ENCODE measurements at regions not wholly inside any gene's neighbourhood (a gene's known extent, or its start where the extent isn't known, plus 50 kb on each side); places are given as distances from the start of the nearest gene placed in this dataset.
"Not testable (repeated sequence)": the region's sequence is repeated elsewhere in the genome, so short reads cannot be mapped to it uniquely, and the experiment has no call there.

- no peaks in the 10 kb centered on the region for H3K27me3 Mint-ChIP-seq
- peak; percentile 23 for TF ChIP-seq CTCF (IDR thresholded peaks at IDR 0.05; ENCODE audit: unreplicated experiment)
- no peak overlapping the region for H3K4me3 Mint-ChIP-seq (ENCODE audit: low read depth)
- H3K9me3 Mint-ChIP-seq (ENCODE audit: low read depth), result peaks cover 20% of the 10 kb centered on the region
- H3K4me1 Mint-ChIP-seq (ENCODE audit: low read depth), result peaks cover under 1% of the 10 kb centered on the region
- DNase-seq (ENCODE audit: low spot score, unreplicated experiment), result no peak
- no peak overlapping the region for H3K27ac Mint-ChIP-seq
- no peaks in the 10 kb centered on the region for H3K36me3 Mint-ChIP-seq (ENCODE audit: insufficient read depth)
Observed at GRCh38 chr18:68172842-68173549, 541.9 kb downstream of the TMX3 start.

DNA sequence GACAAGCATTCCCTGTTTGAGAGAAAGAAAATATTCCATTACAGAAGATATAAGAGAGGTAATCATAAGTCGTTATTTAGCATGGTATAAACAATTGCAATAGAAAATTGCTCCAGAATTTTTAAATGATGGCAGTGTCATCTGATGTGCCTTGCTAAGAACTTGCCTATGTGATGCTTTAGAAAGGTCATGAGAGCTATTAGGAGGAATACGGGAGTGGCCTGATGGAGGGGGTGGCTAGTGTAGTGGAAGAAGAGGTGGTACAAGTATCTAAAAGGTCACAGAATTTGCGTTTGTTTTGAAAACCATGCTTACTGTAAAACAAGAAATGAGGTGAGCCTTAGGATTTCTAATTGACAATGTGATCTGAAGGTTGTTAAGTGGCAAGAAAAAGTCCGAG, 550.0 kb downstream of the TMX3 start:
- Mint-ChIP-seq H3K27me3 (no peaks in the 10 kb centered on the region), H3K9me3 (ENCODE audit: low read depth) (peaks cover 10% of the 10 kb centered on the region), H3K27ac (no peak overlapping the region), H3K4me3 (ENCODE audit: low read depth) (no peak overlapping the region), H3K36me3 (ENCODE audit: insufficient read depth) (no peaks in the 10 kb centered on the region), H3K4me1 (ENCODE audit: low read depth) (no peaks in the 10 kb centered on the region)
- TF ChIP-seq CTCF (IDR thresholded peaks at IDR 0.05; ENCODE audit: unreplicated experiment), result no peak
- DNase-seq (ENCODE audit: low spot score, unreplicated experiment), result no peak

DNA sequence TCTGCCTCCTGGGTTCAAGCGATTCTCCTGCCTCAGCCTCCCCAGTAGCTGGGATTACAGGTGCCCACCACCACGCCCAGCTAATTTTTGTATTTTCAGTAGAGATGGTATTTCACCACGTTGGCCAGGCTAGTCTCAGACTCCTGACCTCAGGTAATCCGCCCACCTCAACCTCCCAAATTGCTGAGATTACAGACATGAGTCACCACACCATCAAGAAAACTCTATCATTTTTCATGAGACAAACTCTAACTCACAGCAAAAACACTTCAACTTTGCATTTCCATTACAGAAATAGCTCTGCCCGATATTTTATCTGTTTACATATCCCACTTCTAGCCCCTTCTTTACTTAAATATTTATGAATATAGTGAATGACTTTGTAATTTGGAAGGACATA, 561.1 kb downstream of the TMX3 start:
- H3K27me3 Mint-ChIP-seq; H3K9me3 Mint-ChIP-seq (ENCODE audit: low read depth); H3K36me3 Mint-ChIP-seq (ENCODE audit: insufficient read depth); H3K4me1 Mint-ChIP-seq (ENCODE audit: low read depth); H3K4me3 Mint-ChIP-seq (ENCODE audit: low read depth); H3K27ac Mint-ChIP-seq; DNase-seq (ENCODE audit: low spot score, unreplicated experiment): not testable (repeated sequence)

- Mint-ChIP-seq H3K36me3 (ENCODE audit: insufficient read depth) (peaks cover 2% of the 10 kb centered on the region), H3K9me3 (ENCODE audit: low read depth) (peaks cover 6% of the 10 kb centered on the region), H3K27ac (no peak overlapping the region), H3K4me1 (ENCODE audit: low read depth) (peaks cover 7% of the 10 kb centered on the region), H3K4me3 (ENCODE audit: low read depth) (no peak overlapping the region), H3K27me3 (no peaks in the 10 kb centered on the region)
- no peak for DNase-seq (ENCODE audit: low spot score, unreplicated experiment)
- TF ChIP-seq CTCF (IDR thresholded peaks at IDR 0.05; ENCODE audit: unreplicated experiment), result no peak
Observed at GRCh38 chr18:68152770-68153169, 562.1 kb downstream of the TMX3 start.

- no peak overlapping the region for H3K4me3 Mint-ChIP-seq (ENCODE audit: low read depth)
Observed at GRCh38 chr18:68150961-68151360, 563.9 kb downstream of the TMX3 start.

More at GRCh38 chr18:68150961-68151360, 563.9 kb downstream of the TMX3 start:
- no peak for DNase-seq (ENCODE audit: low spot score, unreplicated experiment)
- Mint-ChIP-seq H3K4me1 (ENCODE audit: low read depth) (peaks cover 7% of the 10 kb centered on the region), H3K27ac (no peak overlapping the region), H3K9me3 (ENCODE audit: low read depth) (no peaks in the 10 kb centered on the region), H3K36me3 (ENCODE audit: insufficient read depth) (no peaks in the 10 kb centered on the region), H3K27me3 (no peaks in the 10 kb centered on the region)
- TF ChIP-seq CTCF (IDR thresholded peaks at IDR 0.05; ENCODE audit: unreplicated experiment), result no peak

Data from progenitor cell of endocrine pancreas (in vitro differentiated cells).